Inflammatory macrophage treated with lipopolysaccharide for 4 hours (primary cell): ENCODE measurements at regions not wholly inside any gene's neighbourhood (a gene's known extent, or its start where the extent isn't known, plus 50 kb on each side); places are given as distances from the start of the nearest gene placed in this dataset.
A peak's percentile ranks its signal among the peaks of the same experiment; 100 is the strongest.

ENCODE experiments used
- DNase-seq: peaks from one replicate; pipeline ENCODE4 v3.0.0-alpha.2; 2020

DNA sequence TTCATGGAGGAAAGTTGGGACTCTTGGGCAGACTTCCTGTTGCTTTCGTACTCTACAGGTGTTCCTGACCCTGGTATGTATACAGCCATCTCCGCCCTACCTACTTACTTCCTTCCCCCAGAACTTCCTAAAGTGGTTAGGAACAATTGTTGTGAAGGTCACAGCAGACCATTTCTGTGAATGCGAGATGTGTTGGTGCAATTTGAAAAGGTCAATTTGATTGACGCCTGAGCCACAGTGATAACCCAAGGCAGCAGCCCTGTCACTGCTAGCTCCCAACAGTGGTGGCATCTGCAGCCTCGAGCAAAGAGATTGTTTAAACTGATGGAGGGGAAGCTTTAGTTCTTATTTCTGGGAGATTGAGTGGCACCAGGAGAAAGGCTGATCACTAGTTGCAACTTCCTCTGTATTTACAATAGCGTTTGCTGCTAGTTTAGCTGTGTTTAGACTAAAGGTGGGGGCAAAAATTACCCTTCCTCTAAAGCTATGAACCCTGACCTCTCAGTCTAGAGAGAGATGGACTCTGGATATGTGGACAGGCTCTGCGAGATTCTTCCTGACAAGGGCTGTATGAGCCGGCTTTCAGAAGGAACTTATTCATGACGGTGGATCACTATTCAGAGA, 78.3 kb upstream of the MAP4K3 start:
- no peak for DNase-seq

DNA sequence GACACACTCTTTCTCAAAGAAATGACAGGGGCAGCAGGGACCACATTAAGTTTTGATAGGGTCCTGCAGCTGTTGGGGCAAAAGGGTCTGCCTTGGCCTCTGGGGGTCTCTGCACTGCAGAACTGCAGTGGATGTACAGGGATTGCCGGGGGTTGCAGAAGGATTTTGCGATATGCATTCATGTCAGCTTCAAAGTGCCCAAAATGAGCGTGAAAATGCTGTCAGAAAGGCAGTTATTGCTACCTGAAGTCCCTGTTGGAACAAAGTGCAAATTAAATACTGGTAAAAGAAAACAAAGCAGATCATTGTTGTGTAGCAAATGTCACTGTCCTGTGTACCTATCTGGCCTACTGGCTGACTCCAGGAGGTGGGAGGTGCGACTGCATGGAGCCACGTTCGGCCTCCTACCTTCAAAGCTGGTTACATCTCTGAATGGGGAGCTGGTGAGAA, 78.8 kb upstream of the MAP4K3 start:
- no peak for DNase-seq

DNA sequence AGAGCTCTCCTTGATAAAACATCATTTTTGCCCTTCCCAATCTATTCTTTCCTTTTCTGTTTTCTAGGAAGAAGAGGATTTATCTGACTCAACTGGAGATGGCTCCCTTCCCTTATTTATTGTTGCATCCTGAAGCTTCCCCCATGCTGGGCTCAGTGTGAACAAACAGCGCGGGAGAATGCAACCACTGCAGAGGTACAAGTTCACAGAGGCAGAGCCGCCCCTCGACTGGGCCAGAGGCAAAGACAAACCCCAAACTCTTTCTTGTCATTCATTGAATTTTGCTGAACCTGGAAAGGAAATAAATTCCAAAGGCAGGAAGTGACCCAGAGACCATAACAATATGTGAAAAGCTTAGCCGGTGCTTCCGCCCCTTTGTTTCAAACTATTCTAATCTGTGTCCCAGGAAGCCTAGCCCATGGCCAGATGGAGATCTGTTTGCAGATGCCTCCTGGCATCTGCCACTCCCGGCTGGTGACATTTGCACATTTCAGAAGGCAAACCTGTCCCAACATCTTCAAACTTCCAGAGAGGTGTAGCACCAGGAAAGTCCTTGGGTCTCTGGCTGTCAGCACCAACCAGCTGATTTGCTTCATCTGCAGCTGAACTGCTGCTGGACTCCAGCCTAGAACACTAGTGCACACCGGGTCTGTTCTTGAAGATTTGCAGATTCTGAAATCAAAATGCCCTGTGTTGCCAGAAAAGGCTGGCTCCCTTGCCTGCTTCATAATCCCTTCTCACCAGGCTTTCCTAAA, 79.4 kb upstream of the MAP4K3 start:
- no peak for DNase-seq

DNA sequence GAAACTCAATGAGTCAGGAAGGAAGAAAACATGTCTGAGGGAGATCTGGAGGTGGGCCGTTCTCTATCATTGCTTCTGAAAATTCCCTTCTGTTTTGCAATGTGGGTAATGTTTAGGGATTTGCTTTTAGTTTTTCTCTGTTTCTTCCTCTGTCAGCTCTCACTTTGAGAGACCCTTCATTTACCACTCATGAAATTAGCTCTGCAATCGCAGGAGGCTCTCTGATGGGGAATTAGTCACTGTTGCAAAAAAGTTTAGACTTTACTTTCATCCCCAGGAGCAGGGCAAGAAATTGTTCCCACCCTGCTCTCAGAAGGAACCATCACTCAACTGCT, 80.0 kb upstream of the MAP4K3 start:
- DNase-seq, result no peak

DNA sequence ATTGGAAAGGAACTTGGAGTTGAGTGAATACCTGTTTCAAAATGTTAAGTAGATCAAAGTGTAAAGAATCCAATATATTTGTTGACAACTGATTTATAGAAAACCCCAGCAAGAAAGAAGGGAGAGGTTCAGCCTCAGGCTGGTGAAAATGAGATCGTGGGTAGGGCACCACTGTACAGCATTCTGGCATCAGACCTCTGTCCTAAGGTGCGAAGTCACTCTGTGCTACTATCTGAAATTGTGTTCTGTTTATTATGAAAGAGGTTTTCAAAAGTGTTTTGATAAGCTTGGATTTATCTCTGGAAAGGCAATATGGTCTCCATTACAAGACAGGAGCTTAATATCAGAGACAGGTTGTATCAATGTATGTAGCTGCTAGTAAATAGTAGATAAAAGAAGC, 80.5 kb upstream of the MAP4K3 start:
- DNase-seq, result no peak

DNA sequence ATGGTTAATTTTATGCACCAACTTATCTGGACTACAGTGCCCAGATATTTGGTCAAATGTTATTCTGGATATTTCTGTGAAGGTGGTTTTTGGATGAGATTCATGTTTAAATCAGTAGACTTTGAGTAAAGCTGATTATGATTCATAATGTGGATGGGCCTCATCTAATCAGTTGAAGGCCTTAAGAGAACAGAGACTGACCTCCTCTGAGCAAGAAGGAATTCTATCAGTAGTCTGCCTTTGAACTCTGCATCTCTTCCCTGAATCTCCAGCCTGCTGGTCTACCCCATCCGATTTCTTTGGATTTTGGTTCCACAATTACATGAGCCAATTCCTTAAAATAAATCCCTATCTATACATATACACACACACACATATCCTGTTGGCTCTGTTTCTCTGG, 82.8 kb upstream of the MAP4K3 start:
- no peak for DNase-seq

DNA sequence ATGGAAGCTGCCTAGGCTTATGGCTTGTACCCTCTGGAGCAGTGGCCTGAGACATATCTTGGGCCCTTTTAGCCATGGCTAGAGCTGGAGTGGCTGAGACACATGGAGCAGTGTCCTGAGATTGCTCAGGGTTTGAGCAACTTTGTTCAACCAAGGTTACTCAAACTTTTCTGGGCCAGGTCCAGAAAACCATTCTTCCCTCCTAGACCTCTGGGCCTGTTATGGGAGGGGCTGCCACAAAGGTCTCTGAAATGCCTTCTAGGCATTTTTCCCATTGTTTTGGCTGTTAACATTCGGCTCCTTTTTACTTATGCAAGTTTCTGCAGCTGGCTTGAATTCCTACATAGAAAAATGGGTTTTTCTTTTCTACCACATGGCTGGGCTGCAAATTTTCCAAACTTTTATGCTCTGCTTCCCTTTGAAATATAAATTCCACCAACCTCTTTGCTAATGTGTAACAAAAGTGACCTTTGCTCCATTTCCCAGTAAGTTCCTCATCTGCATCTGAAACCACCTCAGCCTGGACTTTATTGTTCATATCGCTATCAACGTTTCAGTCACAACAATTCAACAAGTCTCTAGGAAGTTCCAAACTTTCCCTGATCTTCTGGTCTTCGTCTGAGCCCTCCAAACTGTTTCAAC, 84.9 kb upstream of the MAP4K3 start:
- no peak for DNase-seq

DNA sequence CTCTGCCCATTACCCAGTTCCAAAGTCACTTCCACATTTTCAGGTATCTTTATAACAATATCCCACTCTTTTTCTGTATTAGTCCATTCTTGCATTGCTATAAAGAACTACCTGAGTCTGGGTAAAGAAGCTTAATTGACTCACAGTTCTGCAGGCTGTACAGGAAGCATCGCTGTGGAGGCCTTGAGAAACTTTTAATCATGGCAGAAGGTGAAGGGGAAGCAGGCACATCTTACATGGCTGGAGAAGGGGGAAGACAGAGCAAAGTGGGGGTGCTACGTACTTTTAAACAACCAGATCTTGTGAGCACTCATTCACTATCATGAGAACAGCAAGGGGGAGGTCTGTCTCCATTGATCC, 85.4 kb upstream of the MAP4K3 start:
- DNase-seq, result no peak

GRCh38 chr2:39523308-39524044, 86.4 kb upstream of the MAP4K3 start:
- DNase-seq, result no peak

GRCh38 chr2:39524061-39524460, 87.0 kb upstream of the MAP4K3 start:
- DNase-seq, result no peak

GRCh38 chr2:39524756-39525635, 87.9 kb upstream of the MAP4K3 start:
- DNase-seq, result peak; percentile 73

DNA sequence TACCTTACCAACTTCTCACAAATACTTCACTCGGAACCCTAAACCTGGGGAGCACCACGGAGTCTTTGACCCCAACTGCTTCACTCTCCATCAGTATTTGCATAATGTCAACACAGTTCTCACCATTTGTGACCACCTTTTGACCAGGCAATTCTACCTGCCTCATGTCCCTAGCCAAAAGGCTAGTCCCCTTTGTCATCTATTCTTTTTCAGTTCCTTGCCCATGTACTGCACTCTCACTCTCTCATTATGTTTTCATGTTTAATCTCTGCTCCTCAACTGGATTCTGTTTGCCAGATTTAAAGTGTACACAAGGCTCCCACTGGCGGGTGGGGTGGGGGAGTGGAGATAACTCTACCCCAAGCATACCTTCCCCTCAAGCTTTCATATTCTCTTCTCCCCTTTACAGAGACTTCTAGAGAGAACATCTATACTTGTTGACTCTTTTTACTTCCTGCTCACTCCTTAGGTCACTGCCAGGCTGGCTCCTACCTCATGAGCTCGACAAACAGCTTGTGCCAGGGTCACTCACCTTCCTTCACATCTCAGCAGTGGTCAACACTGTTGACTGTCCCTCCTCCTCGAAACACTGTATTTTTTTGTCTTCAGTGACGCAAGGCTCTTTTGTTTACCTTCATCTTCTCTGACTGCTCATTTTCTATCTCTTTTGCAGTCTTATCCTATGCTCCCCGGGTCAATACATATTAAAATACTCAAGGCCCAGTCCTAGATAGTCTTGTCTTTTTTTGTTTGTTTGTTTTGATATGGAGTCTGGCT, 88.7 kb upstream of the MAP4K3 start:
- DNase-seq, result no peak

DNA sequence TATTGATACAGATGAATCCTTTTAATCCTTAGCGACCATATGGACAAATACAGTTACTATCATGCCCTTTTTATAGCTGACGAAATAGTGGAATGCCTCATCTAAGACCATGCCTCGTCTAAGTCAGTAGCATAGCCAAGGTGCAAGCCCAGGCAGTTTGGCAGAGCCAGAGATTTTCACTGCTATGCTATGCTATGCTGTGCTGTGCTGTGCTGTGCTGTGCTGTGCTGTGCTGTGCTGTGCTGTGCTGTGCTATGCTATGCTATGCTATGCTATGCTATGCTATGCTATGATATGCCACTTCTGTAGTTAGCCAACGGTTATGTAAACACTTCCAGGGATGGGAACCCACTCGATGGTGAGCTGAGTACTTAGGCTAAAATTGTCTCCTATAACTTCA, 91.6 kb upstream of the MAP4K3 start:
- no peak for DNase-seq

GRCh38 chr2:39529836-39530235, 92.8 kb upstream of the MAP4K3 start:
- DNase-seq, result no peak

DNA sequence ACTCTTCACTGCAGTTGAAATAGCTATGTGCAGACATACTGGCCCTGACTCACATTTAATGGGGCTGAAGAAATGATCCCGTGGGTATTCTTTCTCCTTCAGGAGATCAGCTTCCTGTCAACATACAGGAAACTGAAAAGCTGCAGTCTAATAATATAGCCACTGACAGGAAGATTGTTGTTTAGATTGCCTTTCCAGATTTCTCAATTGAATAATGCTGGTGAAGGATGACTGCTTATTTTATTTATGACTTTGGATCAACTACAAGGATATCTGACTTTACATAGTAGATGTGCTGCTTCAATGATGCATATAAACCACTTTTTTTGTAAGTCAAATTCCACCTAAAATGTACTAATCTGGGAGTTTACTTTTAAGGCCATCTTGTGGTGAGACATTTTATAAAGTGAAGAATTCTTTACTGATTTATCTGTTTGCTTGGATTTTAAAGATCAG, 93.4 kb upstream of the MAP4K3 start:
- DNase-seq, result peak; percentile 57

DNA sequence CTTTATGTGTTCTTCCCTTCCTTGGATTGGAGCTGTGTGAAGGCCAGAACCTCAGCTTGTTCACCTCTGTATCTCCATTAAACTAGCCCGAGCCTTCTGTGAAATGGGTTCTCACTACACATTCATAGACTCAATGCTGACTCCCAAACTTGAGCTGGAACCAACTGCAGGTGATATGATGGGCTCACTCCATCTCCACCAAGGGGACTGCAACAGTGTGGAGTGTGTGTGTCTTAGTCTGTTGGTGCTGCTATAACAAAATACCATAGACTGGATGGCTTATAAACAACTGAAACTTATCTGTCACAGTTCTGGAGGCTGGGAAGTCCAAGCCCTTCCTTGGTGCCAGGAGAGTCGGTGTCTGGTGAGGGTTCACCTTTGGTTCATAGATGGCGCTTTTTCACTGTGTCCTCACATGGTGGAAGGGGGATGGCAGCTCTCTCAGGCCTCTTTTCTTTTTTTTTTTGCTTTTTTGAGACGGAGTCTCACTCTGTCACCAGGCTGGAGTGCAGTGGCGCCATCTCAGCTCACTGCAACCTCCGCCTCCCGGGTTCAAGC, 94.2 kb upstream of the MAP4K3 start:
- no peak for DNase-seq

DNA sequence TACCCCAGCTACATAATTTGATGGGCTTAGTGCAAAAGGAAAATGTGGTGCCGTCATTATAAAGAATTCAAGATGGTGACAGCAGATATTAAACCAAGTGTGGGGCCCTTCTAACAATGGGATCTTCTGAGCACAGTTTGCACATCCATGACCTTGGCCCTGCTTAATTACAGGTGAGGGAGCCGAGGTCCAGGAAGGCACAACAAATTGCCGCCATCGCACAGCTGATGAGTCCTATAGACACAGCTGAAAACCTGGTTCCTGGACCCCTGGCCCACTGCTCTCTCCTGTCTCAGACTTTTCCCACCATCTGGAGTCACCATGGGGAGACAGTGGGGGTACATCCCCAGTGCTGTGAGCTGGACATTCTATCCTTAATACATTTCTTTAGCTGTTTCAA, 95.8 kb upstream of the MAP4K3 start:
- no peak for DNase-seq

GRCh38 chr2:39534095-39534711, 97.1 kb upstream of the MAP4K3 start:
- DNase-seq, result no peak

- DNase-seq, result no peak
Observed at GRCh38 chr2:39535636-39536185, 98.6 kb upstream of the MAP4K3 start.

GRCh38 chr2:39537150-39537549, 100.1 kb upstream of the MAP4K3 start:
- DNase-seq, result no peak

- DNase-seq, result peak; percentile 59
Observed at GRCh38 chr2:39538718-39539117, 101.6 kb upstream of the MAP4K3 start.
